Skeletal muscle cell (primary cell): ENCODE measurements at regions not wholly inside any gene's neighbourhood (a gene's known extent, or its start where the extent isn't known, plus 50 kb on each side); places are given as distances from the start of the nearest gene placed in this dataset.
"Not testable (repeated sequence)": the region's sequence is repeated elsewhere in the genome, so short reads cannot be mapped to it uniquely, and the experiment has no call there.

ENCODE experiments used
- DNase-seq: peaks from one replicate; pipeline ENCODE4 v3.0.0-alpha.2; 2010; ENCODE audit warnings: low read depth
- H3K4me3 ChIP-seq: 2 replicates; pipeline ENCODE4 v1.5.1; 2011; ENCODE audit warnings: low read depth, mild to moderate bottlenecking, control low read depth, low read length, moderate library complexity

DNA sequence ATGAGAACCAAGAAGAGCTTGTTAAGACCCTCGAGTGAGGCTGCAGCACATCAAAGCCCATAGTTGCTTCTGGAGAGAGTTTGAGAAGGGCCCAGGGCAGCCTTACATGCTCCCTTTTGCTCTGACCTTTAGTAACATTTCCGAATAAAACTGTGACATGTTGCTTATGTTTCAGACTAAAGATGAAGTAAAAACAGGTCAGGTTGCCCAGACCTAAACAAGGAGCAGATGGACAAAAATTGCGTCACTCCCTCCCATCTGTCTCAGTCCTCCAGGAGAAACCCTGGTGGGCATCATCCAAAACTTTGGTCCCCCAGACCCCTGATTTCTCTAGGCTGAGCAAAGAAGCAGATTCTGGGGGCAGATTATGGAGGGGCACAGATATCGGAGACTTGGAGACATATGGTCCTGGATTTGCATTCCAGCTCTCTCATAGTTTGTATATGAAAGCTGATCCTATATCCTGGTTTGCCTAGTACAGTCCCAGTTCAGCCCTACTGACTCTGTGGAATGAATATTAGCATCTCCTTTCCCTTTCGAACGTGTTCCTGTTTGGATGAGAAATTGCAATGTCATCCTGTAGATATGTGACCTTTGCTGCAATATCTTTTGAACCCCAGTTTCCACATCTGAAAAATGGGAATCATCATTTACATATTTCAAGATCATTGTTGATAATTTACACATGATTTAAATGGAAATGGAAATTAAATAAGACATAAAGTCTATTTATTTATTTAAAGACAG is 304.9 kb upstream of the USP24 start:
- no peak for DNase-seq
- H3K4me3 ChIP-seq, result no peak overlapping the region

DNA sequence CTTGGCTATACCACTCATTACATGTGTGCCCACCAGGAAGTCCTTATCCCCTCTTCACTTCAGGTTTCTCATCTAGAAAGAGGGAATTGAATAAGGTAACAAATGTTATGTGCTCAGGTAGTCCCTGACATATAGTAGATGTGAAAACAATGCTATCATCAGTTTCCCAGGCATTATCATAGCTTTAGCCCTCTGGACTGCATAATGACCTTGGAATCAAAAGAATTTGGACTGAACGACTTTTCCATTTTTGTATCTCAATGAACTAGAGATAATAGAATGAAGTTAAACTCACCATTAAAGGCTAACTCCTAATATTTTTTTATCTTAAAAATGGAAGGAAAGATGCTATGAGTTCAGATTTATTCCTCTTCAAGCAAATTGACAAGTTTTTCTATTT is 304.1 kb upstream of the USP24 start:
- DNase-seq, result no peak
- no peak overlapping the region for H3K4me3 ChIP-seq

DNA sequence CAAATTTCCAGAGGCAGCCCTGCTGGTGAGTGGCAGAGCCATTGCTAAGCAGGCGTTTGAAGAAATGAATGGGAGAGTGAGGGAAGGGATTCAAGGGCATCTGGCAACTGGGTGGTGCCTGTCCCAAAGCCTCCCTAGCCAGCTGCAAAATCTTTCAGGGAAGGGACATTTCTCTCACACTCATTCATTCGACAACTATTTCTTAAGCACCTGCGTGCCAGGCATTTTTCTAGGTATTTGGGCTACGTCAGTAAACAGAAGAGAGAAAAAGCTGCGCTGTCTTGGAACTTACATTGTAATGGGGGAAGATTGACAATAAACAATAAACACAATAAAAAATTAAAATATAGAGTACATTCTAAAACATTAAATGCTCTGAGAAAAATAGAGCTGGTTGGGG is 301.9 kb upstream of the USP24 start:
- H3K4me3 ChIP-seq, result no peak overlapping the region
- no peak for DNase-seq

DNA sequence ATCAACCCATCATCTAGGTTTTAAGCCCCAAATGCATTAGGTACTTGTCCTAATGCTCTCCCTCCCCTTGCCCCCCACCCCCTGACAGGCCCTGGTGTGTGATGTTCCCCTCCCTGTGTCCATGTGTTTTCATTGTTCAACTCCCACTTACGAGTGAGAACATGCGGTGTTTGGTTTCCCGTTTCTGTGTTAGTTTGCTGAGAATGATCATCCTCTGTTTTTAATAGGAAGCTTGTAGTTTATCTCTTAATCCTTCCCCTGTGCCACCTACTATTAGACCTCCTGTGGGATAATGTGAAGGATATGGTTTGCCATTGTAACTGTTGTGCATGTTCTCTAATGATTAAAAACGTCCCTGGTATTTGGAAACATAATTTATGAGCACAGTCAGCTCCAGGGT is 299.4 kb upstream of the USP24 start:
- not testable (repeated sequence) for DNase-seq, H3K4me3 ChIP-seq

DNA sequence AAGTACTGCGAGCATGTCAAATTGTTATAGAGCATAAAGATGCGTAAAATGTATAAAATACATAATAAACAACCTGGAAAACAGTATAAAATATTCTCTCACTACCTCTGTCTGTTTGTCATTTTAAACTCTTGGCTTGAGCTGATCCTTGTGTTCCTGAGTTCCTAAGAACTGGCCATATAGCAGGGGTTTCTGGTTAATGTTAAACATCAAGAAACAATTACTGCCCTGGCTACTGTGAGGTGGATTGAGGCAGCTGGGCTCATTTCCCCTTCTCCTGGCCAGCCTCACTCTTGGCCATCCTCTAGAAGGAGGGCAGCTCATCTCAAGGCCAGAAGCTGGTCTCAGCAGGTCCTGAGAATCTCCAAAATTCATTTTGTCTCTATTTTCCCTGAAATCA is 297.3 kb upstream of the USP24 start:
- H3K4me3 ChIP-seq, result no peak overlapping the region
- DNase-seq, result no peak

DNA sequence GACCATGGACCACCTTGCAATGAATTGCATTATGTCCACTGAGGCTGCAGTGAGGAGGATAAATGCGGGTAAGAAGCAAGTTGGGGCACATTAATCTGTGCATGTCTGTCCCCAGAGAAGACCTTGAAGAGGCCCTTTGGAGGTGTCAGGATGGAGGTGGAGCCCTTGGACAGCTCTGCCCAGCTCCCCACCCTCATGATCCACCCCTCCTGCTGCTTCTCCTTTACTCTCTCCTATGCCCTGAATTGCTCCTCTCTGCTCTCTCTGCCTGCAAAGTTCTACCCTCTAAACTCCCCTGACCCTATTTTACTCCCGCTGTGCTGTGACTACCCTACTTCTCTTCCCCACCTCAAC is 292.4 kb upstream of the USP24 start:
- DNase-seq, result no peak

DNA sequence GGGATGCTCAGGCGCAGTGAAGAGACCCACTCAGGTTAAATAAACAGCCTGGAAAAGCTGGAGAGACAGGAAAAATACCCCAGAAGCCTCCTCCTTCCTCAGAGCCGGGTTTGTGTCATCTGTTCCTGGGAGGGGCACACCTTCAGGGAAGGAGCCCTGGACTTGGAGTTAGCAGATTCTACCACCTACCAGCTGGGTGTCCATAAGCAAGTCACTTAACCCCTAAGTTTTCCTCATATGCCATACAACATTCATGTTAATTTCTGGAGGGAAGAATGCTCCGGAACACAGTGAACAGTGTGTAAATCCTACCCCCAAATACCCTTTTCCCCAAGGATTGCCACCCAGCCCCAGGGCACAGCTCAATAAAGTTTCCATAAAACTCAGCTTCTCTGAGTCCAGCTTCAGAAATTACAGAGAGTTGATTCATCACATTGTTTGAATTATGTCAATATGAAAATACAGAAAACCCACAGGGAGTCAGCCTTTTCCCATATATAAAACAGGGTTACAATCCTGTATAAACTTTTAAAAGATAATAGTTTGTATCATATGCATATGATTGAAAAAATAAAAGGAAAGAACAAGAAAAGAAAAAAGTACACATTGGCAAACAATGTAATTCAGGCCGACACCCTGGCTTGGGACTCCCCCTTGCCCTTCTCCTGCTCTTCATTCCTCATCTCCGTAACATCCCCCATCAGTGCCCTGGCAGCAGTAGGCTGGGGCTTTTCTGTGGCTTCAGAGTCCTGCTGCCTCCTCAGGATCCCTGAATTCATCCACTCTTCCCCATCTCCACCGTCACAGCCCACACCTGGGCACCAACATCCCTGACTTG is 291.8 kb upstream of the USP24 start:
- no peak for DNase-seq
- no peak overlapping the region for H3K4me3 ChIP-seq

More for the DNA sequence above, 292.4 kb upstream of the USP24 start:
- H3K4me3 ChIP-seq, result no peak overlapping the region

DNA sequence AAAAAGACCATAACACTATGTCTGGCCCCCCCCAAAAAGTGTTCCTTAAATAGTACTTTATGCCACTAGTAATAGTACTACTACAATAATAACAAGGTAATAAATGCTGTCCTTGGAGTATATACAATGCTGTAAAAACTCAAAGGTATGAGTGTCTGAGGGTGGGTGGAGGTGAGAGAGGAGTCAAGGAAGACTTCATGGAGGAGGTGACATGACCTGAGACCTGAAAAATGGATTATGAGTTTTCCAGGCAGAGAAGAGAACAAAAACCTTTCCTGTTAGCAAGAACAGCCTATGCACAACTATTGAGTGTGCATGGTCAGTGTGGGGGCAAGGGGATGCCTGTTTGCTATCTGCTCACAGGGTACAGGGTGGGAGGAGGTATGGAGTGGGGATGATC is 290.2 kb upstream of the USP24 start:
- DNase-seq, result no peak

DNA sequence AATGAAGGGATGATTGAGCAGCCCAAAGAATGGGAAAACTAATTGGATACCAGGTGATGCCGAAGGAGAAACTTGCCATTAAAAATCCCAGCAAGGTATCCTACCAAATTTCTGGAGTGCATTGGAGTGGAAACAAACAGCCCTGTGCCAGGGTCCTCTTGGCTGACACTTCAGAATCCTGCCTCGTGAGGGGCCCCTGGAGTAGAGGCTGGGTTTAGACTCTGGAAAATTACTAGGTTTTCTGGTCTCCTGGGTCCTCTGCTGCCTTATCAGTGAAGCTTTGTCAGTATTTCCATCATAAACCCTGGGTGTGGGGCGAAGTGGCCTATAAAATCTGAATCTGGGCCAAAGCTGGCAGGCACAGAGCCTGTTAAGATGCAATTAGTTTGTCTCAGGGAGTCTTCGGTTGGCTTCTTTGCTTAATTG is 289.2 kb upstream of the USP24 start:
- no peak for DNase-seq
- no peak overlapping the region for H3K4me3 ChIP-seq

More for the DNA sequence above, 290.2 kb upstream of the USP24 start:
- H3K4me3 ChIP-seq, result no peak overlapping the region

DNA sequence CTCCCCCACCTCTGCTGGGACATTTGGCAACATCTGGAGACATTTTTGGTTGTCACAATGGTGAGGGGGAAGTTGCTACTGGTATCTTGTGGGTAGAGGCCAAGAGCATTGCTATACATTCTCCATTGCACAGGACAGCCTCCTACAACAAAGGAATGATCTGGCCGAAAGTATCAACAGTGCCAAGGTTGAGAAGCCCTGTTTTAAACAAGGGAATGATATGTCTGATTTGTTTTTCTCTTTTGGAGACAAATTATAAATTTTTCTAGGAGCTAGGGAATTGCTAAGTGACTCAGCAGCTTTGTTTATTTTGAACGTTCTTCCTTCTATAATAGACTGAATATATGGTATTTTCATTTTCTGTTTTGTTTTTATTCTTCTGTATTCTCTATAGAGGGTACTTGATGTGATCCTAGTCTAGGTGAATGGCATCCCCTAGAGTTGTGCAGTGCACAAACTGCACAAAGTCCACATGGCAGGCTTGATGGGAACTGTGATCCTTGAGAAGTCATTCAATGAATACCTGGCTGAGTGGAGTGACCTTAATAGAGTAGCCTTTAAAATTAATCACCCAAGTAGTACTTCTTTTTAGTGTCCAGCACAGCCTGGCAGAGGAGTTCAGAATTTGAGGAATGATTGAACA is 288.6 kb upstream of the USP24 start:
- no peak for DNase-seq
- no peak overlapping the region for H3K4me3 ChIP-seq

DNA sequence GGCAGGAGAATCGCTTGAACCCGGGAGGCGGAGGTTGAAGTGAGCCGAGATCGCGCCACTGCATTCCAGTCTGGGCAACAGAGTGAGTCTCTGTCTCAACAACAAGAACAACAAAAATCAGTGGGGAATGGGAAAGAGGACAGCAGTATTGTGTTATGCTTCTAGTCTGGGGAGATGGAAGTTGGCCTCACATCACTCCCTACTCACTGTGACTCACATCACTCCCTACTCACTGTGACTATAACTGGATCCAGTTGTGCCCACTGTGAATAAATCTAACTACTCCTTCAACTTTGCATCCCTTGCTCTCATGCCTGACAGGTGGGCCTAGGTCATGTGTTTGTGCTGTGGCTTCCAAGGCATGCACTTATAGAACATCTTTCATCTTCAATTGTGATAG is 285.4 kb upstream of the USP24 start:
- no peak for DNase-seq
- no peak overlapping the region for H3K4me3 ChIP-seq

DNA sequence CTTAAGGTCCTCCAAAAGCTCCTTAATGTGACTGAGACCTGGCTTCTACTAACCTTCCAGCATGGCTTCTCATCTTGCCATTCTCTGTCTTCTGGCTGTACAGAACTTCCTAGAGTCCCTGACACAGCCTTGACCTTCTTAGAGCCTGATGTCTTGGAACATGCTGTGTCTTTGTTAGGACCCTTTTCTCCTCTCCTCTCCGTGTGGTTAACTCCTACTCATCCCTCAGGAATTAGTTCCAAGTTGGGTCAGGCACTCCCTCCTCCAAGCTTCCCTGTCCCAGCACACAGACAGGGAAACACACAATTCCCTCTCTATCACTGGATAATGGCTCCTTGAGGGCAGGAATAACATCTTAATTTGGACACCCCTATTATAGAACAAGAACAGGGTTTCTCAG is 275.4 kb upstream of the USP24 start:
- no peak for DNase-seq
- no peak overlapping the region for H3K4me3 ChIP-seq

DNA sequence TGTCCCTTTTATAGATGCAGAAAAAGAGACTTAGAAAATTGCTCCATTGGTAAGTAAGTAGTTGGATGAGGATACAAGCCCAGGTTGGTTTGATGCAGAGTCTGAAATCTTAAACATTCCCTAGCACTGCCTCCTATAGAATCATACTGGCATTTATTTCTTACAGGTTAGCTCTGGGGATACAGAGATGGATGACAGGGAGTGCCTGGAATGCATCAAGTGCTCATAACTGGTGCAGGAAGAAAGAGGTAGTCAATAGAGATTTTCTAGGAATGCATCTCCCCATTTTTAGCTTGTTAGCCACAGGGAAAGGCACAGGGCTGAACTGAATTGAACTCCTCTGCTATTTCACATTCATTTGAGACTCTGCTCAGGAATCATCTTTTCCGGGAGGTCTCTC is 269.0 kb upstream of the USP24 start:
- H3K4me3 ChIP-seq, result no peak overlapping the region
- DNase-seq, result no peak

DNA sequence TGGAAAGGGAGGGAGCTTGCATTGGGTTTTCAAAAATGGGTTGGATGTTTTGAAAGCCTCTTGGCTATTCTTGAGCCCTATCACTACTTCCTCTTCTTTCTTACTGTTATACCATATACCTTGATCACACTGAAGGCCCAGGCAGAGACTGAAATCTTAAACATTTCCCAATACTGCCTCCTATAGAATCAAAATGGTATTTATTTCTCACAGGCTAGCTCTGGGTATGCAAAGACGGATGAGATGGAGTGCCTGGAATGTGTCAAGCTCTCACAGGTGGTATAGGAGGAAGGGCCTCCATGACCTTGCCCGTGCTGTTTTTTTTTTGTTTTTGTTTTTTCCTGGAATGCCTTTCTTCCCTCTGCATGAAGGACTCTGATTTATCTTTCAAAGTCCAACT is 268.4 kb upstream of the USP24 start:
- H3K4me3 ChIP-seq, result no peak overlapping the region
- DNase-seq, result no peak

DNA sequence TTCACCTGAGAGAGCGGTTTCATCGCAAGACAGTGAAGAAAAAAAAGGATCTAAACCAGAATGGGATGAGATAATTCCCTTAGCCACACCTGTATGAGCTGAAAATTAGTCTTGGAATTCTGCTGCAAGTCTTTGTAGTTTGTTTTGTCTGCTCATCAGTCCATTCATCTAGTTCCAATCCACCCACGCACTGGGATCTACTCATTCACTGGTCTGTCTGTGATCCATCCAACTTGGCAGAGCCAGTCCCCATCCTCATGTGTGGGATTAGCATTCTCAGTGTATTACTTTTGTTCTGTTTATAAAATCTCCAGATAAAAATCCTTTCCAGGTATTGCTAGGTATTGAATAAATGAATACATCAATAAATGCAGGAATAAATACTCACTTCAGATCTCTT is 266.5 kb upstream of the USP24 start:
- no peak for DNase-seq
- H3K4me3 ChIP-seq, result no peak overlapping the region

DNA sequence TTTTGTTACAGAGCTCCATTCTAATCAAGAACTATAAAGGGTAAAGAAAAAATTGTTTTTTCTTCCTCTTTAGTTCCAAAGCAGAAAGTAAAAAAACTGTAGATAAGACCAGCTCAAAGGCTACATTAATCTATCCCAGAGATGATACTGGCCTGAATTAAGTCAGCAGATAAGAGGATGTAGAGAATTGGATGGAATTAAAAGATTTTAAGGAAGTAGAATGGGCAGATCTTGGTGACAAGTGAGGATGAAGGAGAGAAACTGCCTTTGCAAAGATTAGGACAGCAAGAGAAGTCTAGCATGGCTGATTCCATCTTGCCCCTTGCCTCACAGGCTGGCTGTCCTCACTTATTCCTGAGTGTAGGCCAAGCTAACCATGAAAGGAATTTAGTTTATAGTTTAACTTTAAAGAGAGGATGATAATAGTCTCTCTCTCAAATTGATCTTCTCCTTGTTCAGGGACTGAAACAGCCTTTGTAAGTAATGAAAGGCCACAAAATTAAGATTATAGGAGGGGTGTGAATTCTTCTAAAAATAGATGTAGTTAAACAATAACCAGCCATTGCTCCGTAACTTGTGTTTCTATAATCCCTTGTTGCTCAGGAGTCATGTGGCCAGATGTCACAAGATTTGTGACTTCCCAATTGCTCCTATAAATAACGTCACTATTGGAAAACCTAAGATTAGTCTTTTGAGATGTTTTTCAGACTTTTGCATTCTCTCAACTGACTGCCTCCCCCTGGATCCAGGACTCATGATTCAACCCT is 265.0 kb upstream of the USP24 start:
- no peak overlapping the region for H3K4me3 ChIP-seq
- no peak for DNase-seq

DNA sequence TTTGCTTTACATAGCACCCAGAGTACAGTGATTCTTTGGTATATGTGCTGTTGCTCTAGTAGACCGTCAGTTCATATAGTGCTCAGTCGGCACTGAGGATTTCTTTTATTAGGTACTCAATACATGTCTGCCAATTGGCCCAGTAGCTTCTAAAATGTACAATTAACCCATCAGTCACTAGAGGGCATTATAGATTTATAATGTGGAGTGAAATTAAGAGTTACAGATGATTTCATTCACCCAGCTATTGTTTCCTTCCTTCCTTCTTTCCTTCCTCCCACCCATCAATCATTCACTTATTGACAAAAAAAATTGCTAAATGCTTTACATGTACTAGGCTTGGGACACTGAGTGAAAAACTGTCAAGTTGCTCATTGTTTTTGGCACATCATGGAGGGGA is 263.6 kb upstream of the USP24 start:
- H3K4me3 ChIP-seq, result no peak overlapping the region
- DNase-seq, result no peak

DNA sequence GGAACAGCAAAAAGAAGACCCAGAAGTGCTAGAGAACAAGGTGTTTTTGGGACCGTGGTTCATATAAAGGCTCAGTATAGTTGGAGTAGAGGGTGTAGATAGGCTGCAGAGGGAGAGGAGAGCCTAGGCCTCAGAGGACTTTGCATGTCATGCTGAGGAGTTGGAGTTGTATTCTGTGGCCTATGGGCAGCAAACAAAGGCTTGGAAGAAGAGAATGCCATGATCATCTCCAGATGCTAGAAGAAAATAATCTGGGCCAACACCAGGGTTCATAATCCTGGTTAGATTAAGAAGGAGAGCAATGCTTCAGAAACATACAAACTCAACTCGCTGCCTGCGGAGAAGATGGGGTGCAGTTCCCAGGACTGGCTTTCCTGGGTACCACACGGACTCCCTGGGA is 262.8 kb upstream of the USP24 start:
- no peak overlapping the region for H3K4me3 ChIP-seq
- no peak for DNase-seq

DNA sequence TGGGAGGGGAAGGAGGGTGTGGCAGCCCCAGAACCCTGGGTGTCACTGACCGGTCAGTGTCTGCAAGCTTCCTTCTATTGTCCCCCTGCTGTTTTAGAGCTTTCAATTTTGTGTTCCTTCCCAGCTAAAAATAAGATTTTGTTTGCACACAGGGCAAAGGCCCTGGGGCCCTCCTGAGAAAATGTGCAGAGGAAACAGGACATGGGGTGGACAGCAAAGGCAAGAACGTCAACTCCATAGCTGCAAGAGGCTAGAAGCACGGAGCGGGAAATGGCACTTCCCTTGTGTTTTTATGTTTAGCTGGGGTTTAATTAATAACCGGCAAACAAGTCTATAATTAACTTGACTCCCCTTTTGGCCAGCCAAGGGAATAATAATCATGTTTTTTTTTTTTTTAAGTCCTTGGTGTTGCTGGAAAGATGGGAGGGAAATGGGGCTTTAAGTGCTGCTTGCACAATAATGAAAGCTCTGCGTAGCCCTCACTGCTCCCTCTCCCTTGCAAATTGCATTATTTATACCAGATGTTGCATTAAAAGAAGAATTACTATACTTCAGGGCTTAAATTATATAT is 261.4 kb upstream of the USP24 start:
- no peak overlapping the region for H3K4me3 ChIP-seq
- no peak for DNase-seq
